Esophagus mucosa (tissue), 1 donor: ENCODE measurements at regions not wholly inside any gene's neighbourhood (a gene's known extent, or its start where the extent isn't known, plus 50 kb on each side); places are given as distances from the start of the nearest gene placed in this dataset.
"Not testable (repeated sequence)": the region's sequence is repeated elsewhere in the genome, so short reads cannot be mapped to it uniquely, and the experiment has no call there.

Experiments
- ATAC-seq: fragments of 200-7000 bp; cut with Tn5 transposase; one replicate; pipeline ENCODE4 v1.9.1; 2020
- donor health status: DM: yes; HTN: yes; CAD: no.

DNA sequence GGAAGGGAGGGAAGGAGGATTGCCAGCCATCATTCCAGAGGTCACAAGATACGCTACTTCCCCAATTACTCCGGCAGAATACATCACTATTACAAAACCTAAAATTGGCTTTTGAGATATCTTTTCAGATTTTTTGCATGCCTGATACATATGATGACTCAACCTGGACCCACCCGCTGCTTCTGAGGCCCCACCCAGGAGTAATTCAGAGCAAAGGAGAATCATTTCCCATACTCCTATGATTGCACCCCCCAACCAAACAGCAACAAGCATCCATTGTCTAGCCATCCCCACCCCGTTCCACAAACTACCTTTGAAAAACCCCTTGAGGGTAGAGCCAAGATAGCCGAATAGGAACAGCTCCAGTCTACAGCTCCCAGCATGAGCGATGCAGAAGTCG lies 163.5 kb upstream of the GJE1 start:
- ATAC-seq: no peak

DNA sequence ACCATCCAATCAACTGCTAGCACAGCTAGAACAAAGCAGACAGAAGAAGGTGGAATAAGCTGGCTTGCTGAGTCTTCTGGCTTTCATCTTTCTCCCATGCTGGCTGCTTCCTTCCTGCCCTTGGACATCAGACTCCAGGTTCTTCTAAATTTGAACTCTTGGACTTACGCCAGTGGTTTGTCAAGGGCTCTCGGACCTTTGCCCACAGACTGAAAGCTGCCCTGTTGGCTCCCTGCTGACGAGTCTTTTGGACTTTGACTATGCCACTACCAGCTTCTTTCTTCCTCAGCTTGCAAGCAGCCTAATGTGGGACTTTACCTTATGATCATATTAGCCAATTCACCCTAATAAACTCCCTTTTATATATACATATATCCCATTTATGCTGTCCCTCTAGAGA lies 164.1 kb upstream of the GJE1 start:
- ATAC-seq: no peak

DNA sequence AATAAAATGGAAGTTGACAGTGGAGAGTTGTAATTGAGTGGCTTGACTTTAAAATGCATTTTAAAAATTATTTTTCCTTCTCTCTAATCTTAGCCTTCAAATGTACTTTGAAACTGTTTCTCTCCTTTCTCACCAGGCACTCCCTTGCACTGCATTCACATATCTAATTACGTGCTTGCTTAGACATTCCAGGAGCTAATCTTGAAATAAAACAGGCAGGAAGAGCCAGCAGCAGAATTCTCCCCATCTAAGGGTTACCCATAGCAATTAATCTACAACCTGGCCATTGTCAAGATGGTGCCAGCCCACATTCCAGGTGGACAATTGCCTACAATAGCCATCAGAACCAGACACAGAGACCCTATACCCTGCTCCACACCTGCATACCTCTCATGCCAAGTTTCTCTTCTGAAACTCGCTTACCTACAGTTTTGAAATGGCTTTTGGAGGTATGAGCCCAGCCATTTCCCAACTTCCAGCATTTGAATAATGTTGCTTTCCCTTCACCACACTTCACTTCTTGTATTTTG lies 167.6 kb upstream of the GJE1 start:
- ATAC-seq: no peak

DNA sequence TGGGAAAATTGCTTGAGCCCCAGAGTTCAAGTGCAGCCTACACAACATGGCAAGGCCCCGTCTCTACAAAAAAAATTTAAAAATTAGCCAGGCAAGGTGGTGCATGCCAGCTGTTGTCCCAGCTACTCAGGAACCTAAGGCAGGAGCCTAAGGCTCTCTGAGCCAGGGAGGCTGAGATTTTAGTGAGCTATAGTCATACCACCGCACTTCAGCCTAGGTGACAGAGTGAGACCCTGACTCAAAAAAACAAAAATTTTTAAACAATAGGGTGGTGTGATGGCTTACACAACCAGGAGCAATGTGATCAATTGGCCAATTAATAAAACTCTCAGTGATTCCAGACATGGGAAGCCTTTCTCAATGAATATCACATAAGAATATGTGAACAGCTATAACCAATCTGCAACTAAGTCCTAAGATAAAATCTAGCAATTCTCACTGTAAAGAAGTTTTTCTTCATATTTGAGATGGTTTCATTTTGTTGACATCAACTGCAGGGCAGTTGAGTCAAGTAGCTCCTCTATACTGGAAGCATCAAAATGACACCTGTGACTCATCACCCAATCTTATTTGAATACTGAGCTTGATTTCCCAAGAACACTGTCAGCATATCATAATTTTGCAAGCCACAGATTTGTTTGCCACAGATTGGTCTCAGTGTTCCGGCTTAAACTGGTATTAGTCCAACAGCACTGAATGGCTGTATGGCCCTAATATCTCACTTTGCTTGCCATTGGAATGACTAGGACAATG lies 169.0 kb upstream of the GJE1 start:
- ATAC-seq: no peak

GRCh38 chr6:141957271-141957670 lies 175.5 kb upstream of the GJE1 start:
- ATAC-seq: no peak

DNA sequence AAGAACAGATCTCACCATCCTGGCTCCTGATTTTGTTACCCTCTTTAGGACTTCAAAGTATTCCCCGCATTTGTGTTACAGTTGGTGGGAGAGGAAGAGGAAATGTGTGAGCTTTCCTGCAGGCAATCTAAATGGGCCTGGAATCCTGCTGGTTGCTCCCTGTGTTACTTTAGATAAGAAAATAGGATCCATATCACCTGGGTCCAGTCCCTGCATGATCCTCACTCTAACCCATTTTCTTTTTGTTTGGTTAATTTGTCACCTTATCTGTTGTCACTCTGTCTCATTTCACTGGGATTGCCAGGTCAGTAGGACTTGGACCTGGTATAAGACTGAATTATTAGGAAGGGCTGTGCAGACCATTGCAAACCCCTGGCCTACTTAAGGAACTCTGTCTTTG lies 175.9 kb upstream of the GJE1 start:
- ATAC-seq: no peak

- no peak for ATAC-seq
Measured at GRCh38 chr6:141956046-141956761, 176.5 kb upstream of the GJE1 start.

- ATAC-seq: no peak
Measured at GRCh38 chr6:141953072-141953471, 179.7 kb upstream of the GJE1 start.

- no peak for ATAC-seq
Measured at GRCh38 chr6:141946502-141946901, 186.2 kb upstream of the GJE1 start.

DNA sequence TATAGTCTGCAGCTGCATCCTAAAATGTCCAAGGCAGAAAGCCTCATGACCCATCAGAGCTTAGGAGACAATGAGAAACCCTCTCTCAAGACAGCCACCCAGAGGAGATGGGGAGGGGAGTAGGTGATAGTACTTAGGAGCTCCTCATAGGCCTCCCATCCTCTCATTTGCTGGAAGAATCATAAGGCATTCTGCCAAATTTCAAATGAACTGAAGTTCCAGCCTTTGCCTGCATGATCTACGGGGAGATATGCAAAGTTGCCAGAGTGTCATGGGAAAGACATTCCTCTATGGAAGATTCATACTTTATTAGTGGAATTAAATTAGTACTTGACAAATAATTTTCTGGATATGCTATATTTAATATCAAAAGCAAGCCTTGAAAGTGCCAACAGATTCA lies 194.1 kb upstream of the GJE1 start:
- no peak for ATAC-seq

- no peak for ATAC-seq
Measured at GRCh38 chr6:141932685-141933084, 200.0 kb upstream of the GJE1 start.

DNA sequence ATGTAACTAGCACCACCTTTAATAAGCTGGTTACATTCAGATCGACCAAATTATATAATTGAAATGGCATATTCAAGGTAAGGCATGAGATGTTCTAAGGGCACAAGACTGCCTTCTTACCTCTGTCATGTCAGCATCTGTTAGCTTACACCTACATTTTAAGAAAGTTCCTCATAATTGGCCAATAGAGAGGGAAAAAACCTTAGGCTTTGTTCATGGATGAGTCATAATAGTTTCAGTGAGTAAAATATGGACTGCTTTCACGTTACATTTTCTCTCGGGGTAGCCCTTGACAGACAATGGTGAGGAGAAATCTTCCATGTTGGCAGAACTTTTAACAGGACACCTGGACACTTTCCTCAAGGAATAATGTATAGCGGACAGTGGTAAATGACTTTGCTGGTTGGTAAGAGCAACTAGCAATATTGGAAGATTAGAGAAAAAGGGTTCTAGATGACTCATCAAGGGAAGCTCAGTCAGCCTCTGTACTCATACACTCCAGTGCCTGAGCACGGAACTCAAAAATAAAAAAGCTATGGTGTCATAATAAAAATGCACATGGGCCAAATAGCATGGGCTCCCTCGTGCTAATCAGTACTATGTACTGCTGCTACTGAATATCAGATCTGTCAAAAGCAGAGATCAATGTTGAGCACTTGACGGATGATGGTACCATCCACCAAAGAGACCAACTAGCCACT lies 206.4 kb upstream of the GJE1 start:
- ATAC-seq: not testable (repeated sequence)

DNA sequence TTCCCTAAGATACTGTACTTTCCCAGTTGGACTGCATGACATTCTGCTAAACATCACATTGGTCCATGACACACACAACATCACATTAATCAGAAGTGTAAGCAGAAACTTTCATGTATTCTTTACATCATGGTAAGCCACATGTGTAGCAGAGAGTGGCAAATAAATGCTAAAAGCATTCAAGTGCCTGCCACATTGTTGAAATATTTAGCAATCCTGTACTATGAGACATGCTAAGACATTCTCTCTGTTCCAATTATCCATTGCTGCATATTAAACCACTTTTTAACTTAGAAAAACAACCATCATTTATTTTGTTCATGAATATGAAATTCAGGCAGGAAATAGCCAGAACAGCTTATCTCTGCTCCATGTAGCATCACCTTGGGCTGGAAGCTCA lies 207.7 kb upstream of the GJE1 start:
- no peak for ATAC-seq

DNA sequence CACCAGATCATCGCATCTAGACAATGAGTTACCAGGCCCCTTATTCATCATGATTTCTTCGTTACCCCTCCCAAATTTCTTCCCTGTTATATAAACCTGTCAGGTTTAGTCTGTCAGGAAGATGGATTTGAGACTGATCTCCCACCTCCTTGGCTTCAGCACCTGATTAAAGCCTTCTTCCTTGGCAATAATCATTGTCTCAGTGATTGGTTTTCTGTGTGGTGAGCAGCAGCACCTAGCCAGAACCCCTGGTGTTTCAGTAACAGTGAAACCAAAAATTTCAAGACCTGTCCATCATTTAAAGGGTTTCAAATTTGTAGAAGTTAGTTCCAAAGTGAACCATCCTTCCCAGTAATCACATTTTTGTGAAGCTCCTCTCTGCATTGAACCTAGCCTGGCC lies 209.8 kb upstream of the GJE1 start:
- no peak for ATAC-seq

DNA sequence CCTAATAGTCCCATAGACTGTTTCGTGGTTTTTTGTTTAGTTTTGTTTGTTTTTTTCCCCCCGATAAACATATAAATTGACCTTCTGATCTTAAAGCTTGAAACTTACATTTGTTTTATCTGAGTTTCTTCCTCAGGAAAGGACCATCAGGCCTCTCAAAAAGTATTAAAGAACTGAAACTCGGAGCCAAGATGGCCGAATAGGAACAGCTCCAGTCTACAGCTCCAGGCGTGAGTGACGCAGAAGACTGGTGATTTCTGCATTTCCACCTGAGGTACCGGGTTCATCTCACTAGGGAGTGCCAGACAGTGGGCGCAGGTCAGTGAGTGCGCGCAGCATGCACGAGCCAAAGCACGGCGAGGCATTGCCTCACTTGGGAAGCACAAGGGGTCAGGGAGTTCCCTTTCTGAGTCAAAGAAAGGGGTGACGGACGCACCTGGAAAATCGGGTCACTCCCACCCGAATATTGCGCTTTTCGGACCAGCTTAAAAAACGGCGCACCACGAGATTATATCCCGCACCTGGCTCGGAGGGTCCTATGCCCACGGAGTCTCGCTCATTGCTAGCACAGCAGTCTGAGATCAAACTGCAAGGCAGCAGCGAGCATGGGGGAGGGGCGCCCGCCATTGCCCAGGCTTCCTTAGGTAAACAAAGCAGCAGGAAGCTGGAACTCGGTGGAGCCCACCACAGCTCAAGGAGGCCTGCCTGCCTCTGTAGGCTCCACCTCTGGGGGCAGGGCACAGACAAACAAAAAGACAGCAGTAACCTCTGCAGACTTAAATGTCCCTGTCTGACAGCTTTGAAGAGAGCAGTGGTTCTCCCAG lies 215.8 kb upstream of the GJE1 start:
- not testable (repeated sequence) for ATAC-seq

DNA sequence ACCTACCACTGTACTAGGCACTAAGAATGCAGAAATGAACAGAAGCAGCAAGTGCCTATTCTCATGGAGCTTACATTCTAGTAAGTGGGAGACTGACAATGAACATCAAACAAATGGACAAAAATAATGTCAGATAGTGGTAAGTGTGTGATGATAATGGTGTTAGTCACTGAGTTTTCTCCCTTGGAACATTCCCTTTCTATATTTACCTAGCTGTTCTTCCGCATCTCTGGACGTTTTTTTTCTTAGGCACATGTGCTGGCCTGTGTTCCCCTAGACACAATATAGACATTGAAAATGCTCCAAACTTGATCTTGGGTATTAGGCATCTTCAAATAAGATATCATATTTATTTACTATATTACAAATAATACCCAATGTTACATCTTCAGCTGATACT lies 218.1 kb upstream of the GJE1 start:
- no peak for ATAC-seq

DNA sequence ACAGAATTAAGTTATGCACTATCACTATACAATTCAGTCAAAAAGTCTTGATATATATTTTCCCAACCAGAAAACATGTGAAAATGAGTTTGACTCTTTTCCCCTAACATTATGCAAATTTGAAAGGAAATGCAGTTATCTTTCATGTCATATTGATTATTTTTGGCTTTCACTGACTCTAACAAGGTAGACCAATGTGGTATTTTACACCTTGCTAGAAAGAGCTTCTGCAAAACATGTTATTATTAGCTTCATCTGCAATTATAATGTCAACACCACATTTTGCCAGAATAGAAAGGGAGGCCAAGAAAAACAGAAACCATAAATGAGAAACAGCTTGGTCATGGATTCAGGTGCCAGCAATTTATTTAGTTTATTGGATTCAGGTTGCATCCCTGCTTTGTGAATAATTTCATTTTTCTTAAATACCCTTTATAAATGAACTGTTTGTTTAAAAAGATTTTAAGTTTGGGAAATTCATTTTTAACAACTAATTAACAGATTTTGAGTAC lies 226.1 kb upstream of the GJE1 start:
- ATAC-seq: no peak

DNA sequence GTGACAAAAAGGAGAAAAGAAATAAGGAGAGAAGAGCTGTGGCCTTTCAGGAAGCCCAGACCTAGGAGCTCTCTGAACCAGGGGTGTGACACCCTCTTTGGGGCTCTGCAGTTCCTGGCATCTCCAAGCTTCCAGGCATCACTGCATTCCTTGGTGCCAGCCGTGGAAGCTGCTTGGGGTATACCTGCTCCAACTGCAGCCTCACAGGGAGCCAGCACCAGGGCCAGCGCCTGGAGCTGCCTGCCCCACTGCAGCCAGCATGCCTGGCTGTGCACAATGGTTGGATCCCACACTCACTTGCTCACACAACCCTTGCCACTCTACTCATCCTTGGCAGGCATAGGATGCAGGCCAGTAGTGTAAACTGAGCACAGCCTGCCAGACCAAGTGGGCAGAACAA lies 242.1 kb upstream of the GJE1 start:
- no peak for ATAC-seq

DNA sequence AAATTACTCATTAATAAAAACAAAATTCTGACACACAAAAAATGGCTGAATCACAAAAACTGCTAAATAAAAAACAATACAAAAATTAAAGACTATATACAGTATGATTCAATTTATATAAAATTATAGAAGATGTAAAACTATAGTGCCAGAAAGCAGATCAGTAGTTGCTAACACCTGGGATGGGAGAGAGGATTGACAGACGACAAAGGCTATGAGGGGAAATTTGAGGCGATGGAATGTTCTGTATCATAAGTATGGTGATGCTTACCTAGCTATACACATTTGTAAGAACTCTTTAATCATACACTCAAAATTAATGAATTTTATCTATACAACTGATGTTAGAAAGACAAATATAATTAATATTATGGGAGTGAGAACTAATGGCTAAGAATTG lies 247.9 kb upstream of the GJE1 start:
- no peak for ATAC-seq

GRCh38 chr6:141878686-141879085 lies 254.0 kb upstream of the GJE1 start:
- ATAC-seq: no peak

GRCh38 chr6:141877275-141877983 lies 255.3 kb upstream of the GJE1 start:
- ATAC-seq: no peak
